ENCODE measurements at regions not wholly inside any gene's neighbourhood (a gene's known extent, or its start where the extent isn't known, plus 50 kb on each side); places are given as distances from the start of the nearest gene placed in this dataset.

- Histone ChIP-seq H3K9me3 (no peaks in the 10 kb centered on the region), H3K27me3 (no peaks in the 10 kb centered on the region), H3K4me1 (peaks cover 0 to 4% of the 10 kb centered on the region in 2 donors), H3K4me3 (no peak overlapping the region), H3K27ac (peak overlapping the region in 1 of 2 donors; percentile 21), H3K36me3 (no peaks in the 10 kb centered on the region)
- no peak for TF ChIP-seq CTCF (IDR thresholded peaks at IDR 0.05)
- DNase-seq (ENCODE audit: low spot score): no peak
Measured at GRCh38 chr5:58362135-58362534, 97.8 kb downstream of the PLK2 start.

- Histone ChIP-seq H3K9me3 (no peaks in the 10 kb centered on the region), H3K4me3 (no peak overlapping the region), H3K27ac (no peak overlapping the region), H3K27me3 (no peaks in the 10 kb centered on the region), H3K4me1 (no peaks in the 10 kb centered on the region), H3K36me3 (no peaks in the 10 kb centered on the region)
- no peak for TF ChIP-seq CTCF (IDR thresholded peaks at IDR 0.05)
- no peak for DNase-seq (ENCODE audit: low spot score)
Measured at GRCh38 chr5:58360794-58361193, 99.1 kb downstream of the PLK2 start.

DNA sequence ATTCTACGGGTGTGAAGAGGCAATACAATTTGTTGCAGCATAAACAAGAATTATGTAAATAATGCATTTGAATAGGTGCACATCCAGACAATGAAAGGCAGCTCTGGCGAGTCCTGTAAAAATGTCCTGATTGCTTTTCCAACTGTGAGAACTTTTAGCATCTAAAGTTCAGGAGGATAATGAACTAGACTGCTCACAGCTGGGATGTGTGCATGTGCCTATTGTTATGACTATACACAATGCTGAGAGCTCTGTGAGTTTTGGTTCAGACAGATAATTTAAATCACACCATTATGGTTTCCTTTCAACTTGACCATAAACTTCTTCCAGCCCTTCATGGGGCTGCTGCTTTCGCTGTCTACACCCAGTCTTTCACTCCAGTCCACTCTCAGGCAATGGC is 99.9 kb downstream of the PLK2 start:
- H3K27me3 ChIP-seq: no peaks in the 10 kb centered on the region
- H3K36me3 ChIP-seq: no peaks in the 10 kb centered on the region
- DNase-seq (ENCODE audit: low spot score): no peak
- H3K4me1 ChIP-seq: no peaks in the 10 kb centered on the region
- TF ChIP-seq CTCF (IDR thresholded peaks at IDR 0.05): no peak
- no peak overlapping the region for H3K4me3 ChIP-seq
- no peak overlapping the region for H3K27ac ChIP-seq
- H3K9me3 ChIP-seq: no peaks in the 10 kb centered on the region

- Histone ChIP-seq H3K36me3 (no peaks in the 10 kb centered on the region), H3K4me1 (no peaks in the 10 kb centered on the region), H3K27ac (no peak overlapping the region), H3K9me3 (no peaks in the 10 kb centered on the region), H3K4me3 (no peak overlapping the region), H3K27me3 (no peaks in the 10 kb centered on the region)
- DNase-seq (ENCODE audit: low spot score): no peak
- TF ChIP-seq CTCF (IDR thresholded peaks at IDR 0.05): no peak
Measured at GRCh38 chr5:58358501-58359178, 101.2 kb downstream of the PLK2 start.

DNA sequence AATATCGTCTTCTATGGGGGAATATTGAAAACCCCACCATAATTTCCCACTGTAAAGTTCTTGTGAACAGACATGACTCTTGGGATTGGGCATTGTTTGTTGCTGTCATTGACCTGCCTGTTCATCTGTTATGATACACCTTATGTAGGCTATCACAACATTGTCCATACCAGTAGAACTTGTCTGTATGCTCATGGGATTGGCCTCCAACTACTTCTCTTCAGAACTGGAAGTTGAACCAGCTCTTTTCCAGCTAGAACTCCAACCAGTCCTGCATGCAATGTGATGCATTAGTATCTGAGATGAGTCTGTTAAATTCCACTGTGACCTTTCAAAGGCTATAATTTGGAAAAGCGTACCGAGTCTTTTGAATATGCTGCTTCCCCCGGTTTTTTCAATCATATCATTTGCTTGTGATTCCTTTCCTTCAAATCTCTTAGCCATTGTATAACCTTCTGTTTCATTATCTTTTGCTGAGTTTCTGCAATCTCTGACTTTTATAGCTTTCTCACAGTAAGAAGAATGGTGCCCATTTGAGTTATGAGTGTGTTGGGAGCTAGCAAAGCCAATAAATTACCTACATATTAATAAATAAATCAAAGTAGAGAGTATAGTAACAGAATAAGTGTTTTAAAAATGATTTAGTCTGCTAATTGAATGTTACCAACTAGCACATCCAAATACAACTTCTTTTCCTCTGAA is 101.9 kb downstream of the PLK2 start:
- no peak for DNase-seq (ENCODE audit: low spot score)
- Histone ChIP-seq H3K9me3 (no peaks in the 10 kb centered on the region), H3K27me3 (no peaks in the 10 kb centered on the region), H3K27ac (no peak overlapping the region), H3K4me1 (no peaks in the 10 kb centered on the region), H3K36me3 (no peaks in the 10 kb centered on the region), H3K4me3 (no peak overlapping the region)
- no peak for TF ChIP-seq CTCF (IDR thresholded peaks at IDR 0.05)
